SK-N-SH (cell line): ENCODE measurements at regions not wholly inside any gene's neighbourhood (a gene's known extent, or its start where the extent isn't known, plus 50 kb on each side); places are given as distances from the start of the nearest gene placed in this dataset.
A peak's percentile ranks its signal among the peaks of the same experiment; 100 is the strongest.

Experiments
- CTCF ChIA-PET: fragments of 300-600, 350-600 bp; formaldehyde crosslinking; extraction: SDS; loops from one replicate; lab custom pipeline; 2021; lab: Yijun Ruan, JAX
- POLR2A ChIA-PET: fragments of 350-600 bp; sonication (Branson Sonifier 250); formaldehyde crosslinking; extraction: SDS; loops from one replicate; lab custom pipeline; 2020; ENCODE audit warnings: antibody characterized with exemption, inconsistent platforms; lab: Yijun Ruan, JAX
- DNase-seq: peaks from one replicate; pipeline ENCODE4 v3.0.0; 2012
- H2AFZ ChIP-seq: fragments of 200-600 bp; sonication (generic); 2 replicates; pipeline ENCODE4 v1.8.1; 2016; ENCODE audit warnings: antibody characterized with exemption, mild to moderate bottlenecking, low read depth
- H3F3A ChIP-seq: fragments of 200-600 bp; sonication (generic); replicated peaks from 2 replicates; pipeline ENCODE3; 2016; ENCODE audit warnings: antibody characterized with exemption, mild to moderate bottlenecking; ENCODE audit not compliant: insufficient read depth
- H3K27ac ChIP-seq, 2 experiments: fragments of 200-500 bp in 1 of 2; fragments of 200-600 bp in 1 of 2; sonication (Bioruptor generic) in 1 of 2; sonication (generic), shearing (Covaris generic) in 1 of 2; 2 replicates each; pipeline versions ENCODE4 v1.5.1 to v1.6.1; 2014 to 2016; ENCODE audit warnings: low read depth in 2 of 2, inconsistent platforms in 1 of 2, low read length in 1 of 2, mild to moderate bottlenecking in 1 of 2, mixed read lengths in 1 of 2
- H3K27me3 ChIP-seq: fragments of 200-600 bp; sonication (generic), shearing (Covaris generic); 2 replicates; pipeline ENCODE4 v1.6.1; 2016; ENCODE audit warnings: mixed run types; ENCODE audit not compliant: insufficient read depth
- H3K36me3 ChIP-seq, 2 experiments: fragments of 200-500 bp in 1 of 2; fragments of 200-600 bp in 1 of 2; sonication (Bioruptor generic) in 1 of 2; sonication (generic) in 1 of 2; replicated peaks in 1 of 2; 2 replicates each; pipeline versions ENCODE3 to v1.5.1; 2014 to 2016; ENCODE audit warnings: low read length in 1 of 2, mild to moderate bottlenecking in 1 of 2; ENCODE audit not compliant: insufficient read depth in 2 of 2, control insufficient read depth in 1 of 2
- H3K4me1 ChIP-seq, 2 experiments: fragments of 200-500 bp in 1 of 2; fragments of 200-600 bp in 1 of 2; sonication (Bioruptor generic) in 1 of 2; sonication (generic), shearing (Covaris generic) in 1 of 2; 2 replicates each; pipeline versions ENCODE4 v1.5.1 to v1.6.1; 2014 to 2016; ENCODE audit warnings: low read depth in 1 of 2, low read length in 1 of 2, mixed run types in 1 of 2; ENCODE audit not compliant: insufficient read depth in 2 of 2, control insufficient read depth in 1 of 2
- H3K4me2 ChIP-seq: fragments of 200-600 bp; sonication (generic), shearing (Covaris generic); 2 replicates; pipeline ENCODE4 v1.6.1; 2017; ENCODE audit warnings: mixed run types
- H3K4me3 ChIP-seq, 2 experiments: fragments of 200-500 bp in 1 of 2; fragments of 200-600 bp in 1 of 2; sonication (Bioruptor generic) in 1 of 2; sonication (generic), shearing (Covaris generic) in 1 of 2; 2 replicates each; pipeline versions ENCODE4 v1.5.1 to v1.8.1; 2014 to 2016; ENCODE audit warnings: low read depth in 2 of 2, inconsistent platforms in 1 of 2, low read length in 1 of 2, mild to moderate bottlenecking in 1 of 2, mixed read lengths in 1 of 2, moderate library complexity in 1 of 2
- H3K79me2 ChIP-seq: fragments of 200-600 bp; sonication (generic); 2 replicates; pipeline ENCODE4 v1.8.1; 2017; ENCODE audit warnings: mild to moderate bottlenecking; ENCODE audit not compliant: insufficient read depth
- H3K9ac ChIP-seq: fragments of 200-600 bp; sonication (generic); 2 replicates; pipeline ENCODE4 v1.6.1; 2017; ENCODE audit warnings: mixed run types
- H3K9me2 ChIP-seq: fragments of 200-600 bp; sonication (generic); 2 replicates; pipeline ENCODE4 v1.6.1; 2017; ENCODE audit warnings: mixed run types
- H3K9me3 ChIP-seq: fragments of 200-600 bp; sonication (generic); 2 replicates; pipeline ENCODE4 v1.6.1; 2017; ENCODE audit warnings: mixed run types, mild to moderate bottlenecking, moderate library complexity
- H4K20me1 ChIP-seq: fragments of 200-600 bp; sonication (generic); 2 replicates; pipeline ENCODE4 v1.6.1; 2017; ENCODE audit warnings: mild to moderate bottlenecking, mixed run types; ENCODE audit not compliant: insufficient read depth
- CHD2 ChIP-seq: fragments of 150-350 bp; IDR thresholded peaks from 2 replicates; pipeline ENCODE4 v1.6.1; 2018; ENCODE audit warnings: low read length; ENCODE audit not compliant: partially characterized antibody
- CTCF ChIP-seq: fragments of 200-600 bp; sonication (generic); IDR thresholded peaks from 2 replicates; pipeline ENCODE4 v1.6.1; 2017; ENCODE audit warnings: antibody characterized with exemption, mild to moderate bottlenecking, moderate library complexity
- EZH2phosphoT487 ChIP-seq: fragments of 200-600 bp; sonication (generic); IDR thresholded peaks from 2 replicates; pipeline ENCODE4 v1.6.1; 2017; ENCODE audit warnings: low read depth, mixed run types, mild to moderate bottlenecking, antibody characterized with exemption, moderate library complexity, borderline replicate concordance
- GATA2 ChIP-seq: sonication (generic); formaldehyde crosslinking; IDR thresholded peaks from 2 replicates; pipeline ENCODE4 v1.5.0; 2020; ENCODE audit warnings: mild to moderate bottlenecking, missing genetic modification reagents
- IRF3 ChIP-seq: fragments of 150-350 bp; IDR thresholded peaks from 2 replicates; pipeline ENCODE4 v1.6.1; 2016; ENCODE audit warnings: mild to moderate bottlenecking, low read depth, low read length
- MAX ChIP-seq: IDR thresholded peaks from 2 replicates; pipeline ENCODE4 v1.4.0; 2012; ENCODE audit warnings: low read depth
- NFIC ChIP-seq: IDR thresholded peaks from 2 replicates; pipeline ENCODE4 v1.4.0; 2012; ENCODE audit warnings: borderline replicate concordance
- NRF1 ChIP-seq: IDR thresholded peaks from 2 replicates; pipeline ENCODE4 v1.6.1; 2012; ENCODE audit warnings: low read depth, mild to moderate bottlenecking, low read length
- POLR2AphosphoS5 ChIP-seq: IDR thresholded peaks from 2 replicates; pipeline ENCODE4 v1.6.1; 2012; ENCODE audit warnings: low read depth, low read length
- RAD21 ChIP-seq: IDR thresholded peaks from 2 replicates; pipeline ENCODE4 v1.6.1; 2012; ENCODE audit warnings: mild to moderate bottlenecking, low read length
- RCOR1 ChIP-seq: fragments of 150-350 bp; IDR thresholded peaks from 2 replicates; pipeline ENCODE4 v1.6.1; 2017; ENCODE audit warnings: antibody characterized with exemption, low read length
- REST ChIP-seq: IDR thresholded peaks from 2 replicates; pipeline ENCODE4 v1.6.1; 2012; ENCODE audit warnings: mild to moderate bottlenecking, low read depth, low read length, moderate library complexity
- RXRA ChIP-seq: IDR thresholded peaks from 2 replicates; pipeline ENCODE4 v1.4.0; 2012; ENCODE audit warnings: low read depth, mild to moderate bottlenecking, borderline replicate concordance
- SIN3A ChIP-seq: IDR thresholded peaks from 2 replicates; pipeline ENCODE4 v1.6.1; 2012; ENCODE audit warnings: low read depth, mild to moderate bottlenecking, low read length, moderate library complexity, borderline replicate concordance
- TCF12 ChIP-seq: IDR thresholded peaks from 2 replicates; pipeline ENCODE4 v1.4.0; 2012
- TEAD4 ChIP-seq: IDR thresholded peaks from 2 replicates; pipeline ENCODE4 v1.4.0; 2012; ENCODE audit warnings: mild to moderate bottlenecking, borderline replicate concordance; ENCODE audit not compliant: insufficient read depth
- USF1 ChIP-seq: IDR thresholded peaks from 2 replicates; pipeline ENCODE4 v1.4.0; 2012; ENCODE audit warnings: low read depth, borderline replicate concordance
- WGBS: methylation state at CpG from one replicate; pipeline ENCODE4 v1.1.6; 2017; ENCODE audit warnings: low lambda C conversion rate; 5-methylcytosine and 5-hydroxymethylcytosine counted together
- TF ChIP-seq, protein P1 (sequence below): IDR thresholded peaks from 2 replicates; pipeline ENCODE4 v1.4.0; 2012; ENCODE audit warnings: low read depth, borderline replicate concordance
- TF ChIP-seq, protein P2 (sequence below): fragments of 150-350 bp; IDR thresholded peaks from 2 replicates; pipeline ENCODE4 v1.6.1; 2017; ENCODE audit warnings: antibody characterized with exemption, low read length, low read depth, borderline replicate concordance

DNA sequence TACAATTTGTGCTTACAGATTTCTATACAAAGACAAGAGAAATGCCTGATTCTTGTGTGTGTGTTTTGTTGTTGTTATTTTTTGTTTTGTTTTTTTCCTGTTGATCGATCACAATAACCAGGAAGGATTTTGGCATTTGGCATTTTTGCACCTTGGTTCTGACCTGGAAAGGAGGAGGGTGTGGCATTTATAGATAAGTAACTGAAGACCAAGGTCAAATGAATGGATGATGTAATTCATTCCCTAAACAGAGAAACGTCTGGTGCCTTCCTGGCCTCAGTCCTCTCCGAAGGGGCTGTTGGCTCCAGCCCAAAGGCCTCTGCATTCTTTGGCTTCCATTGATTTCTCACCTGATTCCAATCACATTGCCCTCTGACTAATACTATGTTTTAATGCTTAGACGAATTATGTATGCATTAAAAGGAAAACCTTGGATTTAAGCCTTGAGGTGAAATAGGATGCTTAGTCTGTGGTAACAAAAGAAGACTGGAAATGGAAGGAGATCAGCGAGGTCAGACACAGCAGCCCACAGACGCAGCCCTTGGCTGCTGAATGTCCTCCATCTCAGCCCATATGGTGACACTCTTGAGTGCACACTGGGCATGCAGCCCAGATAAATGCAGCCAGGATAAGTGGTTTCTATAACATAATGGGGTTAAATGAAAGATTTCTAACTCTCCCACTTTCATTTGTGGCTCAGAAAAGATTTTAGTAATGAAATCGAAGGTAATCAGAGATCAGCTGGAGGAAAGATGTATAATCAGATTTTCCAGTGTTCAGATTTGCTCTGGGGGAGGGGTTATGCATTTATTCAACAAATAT is 60.5 kb upstream of the TRIM2 start:
- Histone ChIP-seq H4K20me1 (no peaks in the 10 kb centered on the region), H3K4me3 (peak overlapping the region; percentile 21 to 55), H3K27me3 (no peaks in the 10 kb centered on the region), H2AFZ (peak overlapping the region; percentile 20; the same call in 1 of the 2 replicates), H3K4me1 (peaks cover 16 to 30% of the 10 kb centered on the region in 2 experiments; a peak in 3 of 4 replicates), H3K4me2 (peak overlapping the region; percentile 69), H3K9ac (peak overlapping the region; percentile 5; the same call in 1 of the 2 replicates), H3K27ac (peak overlapping the region; percentile 66 to 98), H3K9me3 (no peaks in the 10 kb centered on the region), H3K9me2 (no peaks in the 10 kb centered on the region), H3F3A (peaks cover 22% of the 10 kb centered on the region), H3K36me3 (no peaks in the 10 kb centered on the region), H3K79me2 (no peaks in the 10 kb centered on the region)
- ChIA-PET POLR2A (interaction anchor here (0.6 to 1.8 kb wide), 4 partner anchors 9 to 323 kb away, joined by 3 to 7 read pairs (median 3); no protein-coding TSS in a partner anchor), CTCF (interaction anchor here (0.6 to 2.4 kb wide), 65 partner anchors 7 to 606 kb away, joined by 3 to 37 read pairs (median 5); partner anchors contain the start of genes MND1, TMEM131L and TMEM154)
- peak; percentile 82 for DNase-seq
- WGBS = 1% methylated on average over 7 of the region's 7 CpGs
- TF ChIP-seq SIN3A (no peak), TCF12 (peak; percentile 93), NRF1 (no peak), POLR2AphosphoS5 (peak; percentile 82), RXRA (peak; percentile 62; the same call in 1 of the 2 replicates), USF1 (no peak), RCOR1 (peak; percentile 85; the same call in 1 of the 2 replicates), IRF3 (no peak), GATA2 (peak; percentile 84), RAD21 (peak; percentile 49; the same call in 1 of the 2 replicates), NFIC (peak; percentile 88), CTCF (no peak), CHD2 (peak; percentile 87), TEAD4 (peak; percentile 90), REST (0 out of 2 replicates have a peak, but pooled peaks have one; percentile 42), MAX (peak; percentile 53; the same call in 1 of the 2 replicates), EZH2phosphoT487 (no peak)
- TF ChIP-seq, protein P1, sequence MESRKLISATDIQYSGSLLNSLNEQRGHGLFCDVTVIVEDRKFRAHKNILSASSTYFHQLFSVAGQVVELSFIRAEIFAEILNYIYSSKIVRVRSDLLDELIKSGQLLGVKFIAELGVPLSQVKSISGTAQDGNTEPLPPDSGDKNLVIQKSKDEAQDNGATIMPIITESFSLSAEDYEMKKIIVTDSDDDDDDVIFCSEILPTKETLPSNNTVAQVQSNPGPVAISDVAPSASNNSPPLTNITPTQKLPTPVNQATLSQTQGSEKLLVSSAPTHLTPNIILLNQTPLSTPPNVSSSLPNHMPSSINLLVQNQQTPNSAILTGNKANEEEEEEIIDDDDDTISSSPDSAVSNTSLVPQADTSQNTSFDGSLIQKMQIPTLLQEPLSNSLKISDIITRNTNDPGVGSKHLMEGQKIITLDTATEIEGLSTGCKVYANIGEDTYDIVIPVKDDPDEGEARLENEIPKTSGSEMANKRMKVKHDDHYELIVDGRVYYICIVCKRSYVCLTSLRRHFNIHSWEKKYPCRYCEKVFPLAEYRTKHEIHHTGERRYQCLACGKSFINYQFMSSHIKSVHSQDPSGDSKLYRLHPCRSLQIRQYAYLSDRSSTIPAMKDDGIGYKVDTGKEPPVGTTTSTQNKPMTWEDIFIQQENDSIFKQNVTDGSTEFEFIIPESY = peak; percentile 50; the same call in 1 of the 2 replicates
- TF ChIP-seq, protein P2, sequence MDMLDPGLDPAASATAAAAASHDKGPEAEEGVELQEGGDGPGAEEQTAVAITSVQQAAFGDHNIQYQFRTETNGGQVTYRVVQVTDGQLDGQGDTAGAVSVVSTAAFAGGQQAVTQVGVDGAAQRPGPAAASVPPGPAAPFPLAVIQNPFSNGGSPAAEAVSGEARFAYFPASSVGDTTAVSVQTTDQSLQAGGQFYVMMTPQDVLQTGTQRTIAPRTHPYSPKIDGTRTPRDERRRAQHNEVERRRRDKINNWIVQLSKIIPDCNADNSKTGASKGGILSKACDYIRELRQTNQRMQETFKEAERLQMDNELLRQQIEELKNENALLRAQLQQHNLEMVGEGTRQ = no peak
